Sigmoid colon (tissue), 4 donors: ENCODE measurements at regions not wholly inside any gene's neighbourhood (a gene's known extent, or its start where the extent isn't known, plus 50 kb on each side); places are given as distances from the start of the nearest gene placed in this dataset.

Experiments
- EP300 ChIP-seq, 4 donors: sonication (generic); formaldehyde crosslinking; IDR thresholded peaks; one replicate each; pipeline ENCODE4 v1.6.1; 2017; ENCODE audit warnings: antibody characterized with exemption in 4 of 4
- POLR2A ChIP-seq, 2 donors: fragments of 450-650 bp; IDR thresholded peaks; one replicate each; pipeline ENCODE4 v1.6.1; 2016; ENCODE audit warnings: antibody characterized with exemption in 2 of 2, mild to moderate bottlenecking in 2 of 2, moderate library complexity in 2 of 2
- POLR2AphosphoS5 ChIP-seq, 4 donors: sonication (generic); formaldehyde crosslinking; IDR thresholded peaks; one replicate each; pipeline ENCODE4 v1.6.1; 2017; ENCODE audit warnings: antibody characterized with exemption in 4 of 4
- TF ChIP-seq, protein P1 (sequence below), 4 experiments: fragments of 450-650 bp in 3 of 4; fragments of 200-600 bp in 1 of 4; IDR thresholded peaks; one replicate each; pipeline ENCODE4 v1.5.1; 2016 to 2019; ENCODE audit warnings: antibody characterized with exemption in 4 of 4, mild to moderate bottlenecking in 3 of 4, moderate library complexity in 2 of 4

- no peak for TF ChIP-seq EP300 (IDR thresholded peaks at IDR 0.05)
- TF ChIP-seq, protein P1, sequence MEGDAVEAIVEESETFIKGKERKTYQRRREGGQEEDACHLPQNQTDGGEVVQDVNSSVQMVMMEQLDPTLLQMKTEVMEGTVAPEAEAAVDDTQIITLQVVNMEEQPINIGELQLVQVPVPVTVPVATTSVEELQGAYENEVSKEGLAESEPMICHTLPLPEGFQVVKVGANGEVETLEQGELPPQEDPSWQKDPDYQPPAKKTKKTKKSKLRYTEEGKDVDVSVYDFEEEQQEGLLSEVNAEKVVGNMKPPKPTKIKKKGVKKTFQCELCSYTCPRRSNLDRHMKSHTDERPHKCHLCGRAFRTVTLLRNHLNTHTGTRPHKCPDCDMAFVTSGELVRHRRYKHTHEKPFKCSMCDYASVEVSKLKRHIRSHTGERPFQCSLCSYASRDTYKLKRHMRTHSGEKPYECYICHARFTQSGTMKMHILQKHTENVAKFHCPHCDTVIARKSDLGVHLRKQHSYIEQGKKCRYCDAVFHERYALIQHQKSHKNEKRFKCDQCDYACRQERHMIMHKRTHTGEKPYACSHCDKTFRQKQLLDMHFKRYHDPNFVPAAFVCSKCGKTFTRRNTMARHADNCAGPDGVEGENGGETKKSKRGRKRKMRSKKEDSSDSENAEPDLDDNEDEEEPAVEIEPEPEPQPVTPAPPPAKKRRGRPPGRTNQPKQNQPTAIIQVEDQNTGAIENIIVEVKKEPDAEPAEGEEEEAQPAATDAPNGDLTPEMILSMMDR (IDR thresholded peaks at IDR 0.05): no peak
- TF ChIP-seq POLR2AphosphoS5 (IDR thresholded peaks at IDR 0.05): no peak
- TF ChIP-seq POLR2A (IDR thresholded peaks at IDR 0.05): no peak
Observed at GRCh38 chr5:145393426-145393825, 441.7 kb downstream of the PRELID2 start.
